ENCODE measurements at regions not wholly inside any gene's neighbourhood (a gene's known extent, or its start where the extent isn't known, plus 50 kb on each side); places are given as distances from the start of the nearest gene placed in this dataset.

DNA sequence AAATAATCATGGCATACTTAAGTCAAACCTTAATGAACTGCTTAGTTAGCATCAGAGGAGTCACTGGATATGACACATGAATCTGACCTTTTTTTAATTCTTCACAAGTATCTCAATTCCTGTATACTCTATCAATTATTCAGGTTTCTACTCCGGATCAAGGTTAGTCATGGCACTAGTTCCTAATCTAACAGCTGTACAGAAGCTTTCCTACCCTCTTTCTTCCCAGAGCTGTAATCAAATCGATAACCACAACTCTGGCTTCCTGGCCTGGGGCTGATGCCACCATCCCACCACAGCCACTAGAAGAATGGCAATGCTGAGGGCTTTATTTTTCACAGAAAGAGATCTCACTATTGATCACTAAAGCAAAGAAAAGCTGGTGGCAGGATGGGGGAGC, 718.5 kb downstream of the SMARCA1 start:
- no peaks in the 10 kb centered on the region for H4K20me1 ChIP-seq (ENCODE audit: control insufficient read depth, insufficient read depth, insufficient read length)
- no peaks in the 10 kb centered on the region for H3K4me1 ChIP-seq (ENCODE audit: insufficient read depth, low read length)
- no peak overlapping the region for H2BK15ac ChIP-seq (ENCODE audit: low read depth, low read length)
- peaks cover 15 to 23% (median 19%) of the 10 kb centered on the region in 3 experiments for H3K36me3 Mint-ChIP-seq (ENCODE audit: insufficient read depth in 1 of 3, low read depth in 3 of 3)
- no peak overlapping the region for H4K8ac ChIP-seq (replicated peaks; ENCODE audit: insufficient read length, low read depth, low read length)
- DNase-seq: no peak
- H3K23ac ChIP-seq (ENCODE audit: insufficient read length, low read depth, low read length): no peak overlapping the region
- no peak overlapping the region for H3K14ac ChIP-seq (ENCODE audit: insufficient read depth, low read length)
- H3K4ac ChIP-seq (ENCODE audit: low read depth, low read length): no peak overlapping the region
- H3K79me2 ChIP-seq (ENCODE audit: insufficient read depth, low read length): no peaks in the 10 kb centered on the region
- H3K27me3 Mint-ChIP-seq (ENCODE audit: low read depth): no peaks in the 10 kb centered on the region
- H4K91ac ChIP-seq (ENCODE audit: insufficient read length, low read depth, low read length): no peak overlapping the region
- no CpG with 5 or more reads among the region's 2 CpGs for WGBS (ENCODE audit: extremely low coverage, insufficient read length, low lambda C conversion rate)
- H3K56ac ChIP-seq (ENCODE audit: insufficient read length, low read depth, low read length): no peak overlapping the region
- no peaks in the 10 kb centered on the region for H3K27me3 ChIP-seq (ENCODE audit: insufficient read depth, low read length)
- no peak overlapping the region for H2AFZ ChIP-seq (ENCODE audit: low read length)
- no peak overlapping the region for H3K27ac ChIP-seq (ENCODE audit: insufficient read length, low read depth, low read length)
- H3K9ac ChIP-seq (ENCODE audit: extremely low read depth, insufficient read length, low read length): no peak overlapping the region
- no peak overlapping the region for H2AK5ac ChIP-seq (ENCODE audit: insufficient read length, low read length)
- H3T11ph ChIP-seq (ENCODE audit: low read length): no peak overlapping the region
- no peak overlapping the region for H2BK5ac ChIP-seq (ENCODE audit: insufficient read length, low read length)
- no peak overlapping the region for H3K18ac ChIP-seq (ENCODE audit: insufficient read length, low read depth, low read length)
- no peaks in the 10 kb centered on the region for H3K79me1 ChIP-seq (ENCODE audit: insufficient read depth, low read depth, low read length, poor library complexity, severe bottlenecking)
- H3K4me1 Mint-ChIP-seq: peaks cover 0 to 4% of the 10 kb centered on the region in 2 experiments; a peak in 2 of 4 replicates
- no peaks in the 10 kb centered on the region for H3K23me2 ChIP-seq (ENCODE audit: insufficient read length, low read depth, low read length, poor library complexity, severe bottlenecking)
- H2BK20ac ChIP-seq (ENCODE audit: low read depth, low read length, poor library complexity, severe bottlenecking): no peak overlapping the region
- no peak overlapping the region for H2BK120ac ChIP-seq (ENCODE audit: low read depth, low read length, poor library complexity, severe bottlenecking)
- H3K9me3 ChIP-seq (ENCODE audit: control insufficient read depth, low read depth, low read length): peaks cover 14% of the 10 kb centered on the region
- peaks cover 45 to 57% of the 10 kb centered on the region in 2 experiments for H3K9me3 Mint-ChIP-seq
- H3K4me3 Mint-ChIP-seq: no peak overlapping the region
- H3K27ac Mint-ChIP-seq: no peak overlapping the region
- TF ChIP-seq, protein P1, sequence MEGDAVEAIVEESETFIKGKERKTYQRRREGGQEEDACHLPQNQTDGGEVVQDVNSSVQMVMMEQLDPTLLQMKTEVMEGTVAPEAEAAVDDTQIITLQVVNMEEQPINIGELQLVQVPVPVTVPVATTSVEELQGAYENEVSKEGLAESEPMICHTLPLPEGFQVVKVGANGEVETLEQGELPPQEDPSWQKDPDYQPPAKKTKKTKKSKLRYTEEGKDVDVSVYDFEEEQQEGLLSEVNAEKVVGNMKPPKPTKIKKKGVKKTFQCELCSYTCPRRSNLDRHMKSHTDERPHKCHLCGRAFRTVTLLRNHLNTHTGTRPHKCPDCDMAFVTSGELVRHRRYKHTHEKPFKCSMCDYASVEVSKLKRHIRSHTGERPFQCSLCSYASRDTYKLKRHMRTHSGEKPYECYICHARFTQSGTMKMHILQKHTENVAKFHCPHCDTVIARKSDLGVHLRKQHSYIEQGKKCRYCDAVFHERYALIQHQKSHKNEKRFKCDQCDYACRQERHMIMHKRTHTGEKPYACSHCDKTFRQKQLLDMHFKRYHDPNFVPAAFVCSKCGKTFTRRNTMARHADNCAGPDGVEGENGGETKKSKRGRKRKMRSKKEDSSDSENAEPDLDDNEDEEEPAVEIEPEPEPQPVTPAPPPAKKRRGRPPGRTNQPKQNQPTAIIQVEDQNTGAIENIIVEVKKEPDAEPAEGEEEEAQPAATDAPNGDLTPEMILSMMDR (conservative IDR thresholded peaks at IDR 0.05): no peak
- no peak overlapping the region for H3K4me2 ChIP-seq (ENCODE audit: insufficient read depth, insufficient read length, low read length)
- no peak overlapping the region for H4K5ac ChIP-seq (ENCODE audit: insufficient read length, low read depth, low read length)
- H2BK12ac ChIP-seq (ENCODE audit: insufficient read length, low read depth, low read length): no peak overlapping the region

Measured in H9 (cell line).